Motor neuron (in vitro differentiated cells): ENCODE measurements at regions not wholly inside any gene's neighbourhood (a gene's known extent, or its start where the extent isn't known, plus 50 kb on each side); places are given as distances from the start of the nearest gene placed in this dataset.
"Not testable (repeated sequence)": the region's sequence is repeated elsewhere in the genome, so short reads cannot be mapped to it uniquely, and the experiment has no call there.

Experiments
- ATAC-seq, 8 experiments: fragments of 200-7000 bp; cut with Tn5 transposase; replicated peaks in 6 of 8; 2 replicates each; pipeline ENCODE4 v1.8.0; 2021; ENCODE audit warnings: mild to moderate bottlenecking in 8 of 8, moderate library complexity in 8 of 8
- H3K27ac ChIP-seq, 2 donors: fragments of 250-450 bp; sonication (Bioruptor Pico); 2 replicates each; pipeline ENCODE4 v1.9.0; 2021; ENCODE audit warnings: antibody characterized with exemption in 2 of 2, mild to moderate bottlenecking in 2 of 2, moderate library complexity in 1 of 2
- H3K4me1 ChIP-seq, 2 donors: fragments of 250-450 bp; sonication (Bioruptor Pico); replicated peaks in 1 of 2; 2 replicates each; pipeline ENCODE4 v1.6.1; 2021; ENCODE audit warnings: antibody characterized with exemption in 2 of 2, mild to moderate bottlenecking in 2 of 2, moderate library complexity in 1 of 2
- H3K4me3 ChIP-seq, 5 donors: fragments of 250-450 bp; sonication (Bioruptor Pico); 2 replicates each; pipeline ENCODE4 v1.9.0; 2021; ENCODE audit warnings: antibody characterized with exemption in 5 of 5, mild to moderate bottlenecking in 5 of 5, moderate library complexity in 4 of 5
- WGBS, 10 experiments: fragments of 450-650 bp; shearing (Covaris generic); methylation state at CpG; one replicate each; pipeline ENCODE4 v1.0.0; 2022; 5-methylcytosine and 5-hydroxymethylcytosine counted together
- in situ Hi-C, 9 experiments: fragments of 400-800 bp; cut with MboI; loops; one replicate each; pipeline ENCODE4 v1.15.0; 2021; ENCODE audit warnings: low sequenced_read_pairs in 9 of 9, low pct_unique_long_range_greater_than_20kb in 2 of 9; ENCODE audit not compliant: unreplicated experiment in 9 of 9

DNA sequence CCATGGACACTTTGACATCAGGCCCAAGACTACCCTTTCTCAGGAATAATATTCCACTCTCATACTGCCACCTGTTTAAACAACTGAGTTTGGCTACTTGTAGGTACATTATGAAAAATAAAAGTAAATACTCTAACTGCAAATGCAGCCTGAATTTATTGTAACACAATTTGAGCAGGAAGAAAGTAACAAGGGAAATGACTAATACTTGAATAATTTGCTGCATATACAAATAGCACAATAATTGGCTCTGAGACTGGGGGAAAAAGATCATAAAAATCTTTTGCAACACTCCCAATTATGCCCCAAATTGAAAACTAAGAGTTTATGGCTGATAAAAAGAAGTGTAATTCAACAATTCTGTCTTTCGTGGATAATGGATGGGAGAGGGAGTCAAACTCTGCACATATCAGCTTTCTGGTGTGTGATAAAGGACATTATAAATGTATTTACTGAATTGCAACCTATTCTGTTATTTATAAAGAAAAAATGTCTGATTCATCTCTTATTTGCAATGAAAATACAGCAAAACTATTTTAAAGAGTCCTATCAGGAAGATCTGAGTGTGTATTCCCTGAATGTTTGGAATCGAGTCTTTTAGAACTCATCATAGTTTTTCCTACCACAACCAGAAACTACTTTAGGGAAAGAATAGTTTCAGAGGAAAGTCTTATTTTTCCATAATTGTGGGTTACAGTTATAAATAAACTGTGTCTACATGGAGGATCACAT lies 359.0 kb downstream of the JRKL start:
- WGBS, 10 experiments = 0 to 100% (median 45%) methylated on average over 1 to 2 of the region's 2 CpGs; no CpG with 5 or more reads in 2 of the 10 experiments
- no peak overlapping the region for H3K27ac ChIP-seq
- no peaks in the 10 kb centered on the region for H3K4me1 ChIP-seq
- no peak overlapping the region for H3K4me3 ChIP-seq
- in situ Hi-C loops = no loop called here
- ATAC-seq = no peak

- ATAC-seq, H3K27ac ChIP-seq, H3K4me3 ChIP-seq, H3K4me1 ChIP-seq, in situ Hi-C loops: not testable (repeated sequence)
- 40 to 100% (median 92%) methylated on average over 1 to 2 of the region's 2 CpGs; no CpG with 5 or more reads in 3 of the 10 experiments for WGBS, 10 experiments
Observed at GRCh38 chr11:96751807-96752206, 362.0 kb downstream of the JRKL start.

DNA sequence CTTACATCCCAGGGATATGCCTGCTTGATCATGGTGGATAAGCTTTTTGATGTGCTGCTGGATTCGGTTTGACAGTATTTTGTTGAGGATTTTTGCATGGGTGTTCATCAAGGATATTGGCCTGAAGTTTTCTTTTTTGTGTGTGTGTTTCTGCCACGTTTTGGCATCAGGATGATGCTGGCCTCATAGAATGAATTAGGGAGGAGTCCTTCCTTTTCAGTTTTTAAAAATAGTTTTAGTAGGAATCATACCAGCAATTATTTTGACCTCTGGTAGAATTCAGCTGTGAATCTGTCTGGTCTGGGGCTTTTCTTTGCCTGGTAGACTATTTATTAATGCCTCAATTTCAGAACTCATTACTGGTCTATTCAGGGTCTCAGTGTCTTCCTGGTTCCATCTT lies 362.4 kb downstream of the JRKL start:
- ATAC-seq = no peak
- no peak overlapping the region for H3K27ac ChIP-seq
- WGBS, 10 experiments = 0 to 78% (median 40%) methylated on average over 1 to 2 of the region's 2 CpGs; no CpG with 5 or more reads in 3 of the 10 experiments
- no peak overlapping the region for H3K4me3 ChIP-seq
- H3K4me1 ChIP-seq = no peaks in the 10 kb centered on the region
- in situ Hi-C loops = no loop called here

DNA sequence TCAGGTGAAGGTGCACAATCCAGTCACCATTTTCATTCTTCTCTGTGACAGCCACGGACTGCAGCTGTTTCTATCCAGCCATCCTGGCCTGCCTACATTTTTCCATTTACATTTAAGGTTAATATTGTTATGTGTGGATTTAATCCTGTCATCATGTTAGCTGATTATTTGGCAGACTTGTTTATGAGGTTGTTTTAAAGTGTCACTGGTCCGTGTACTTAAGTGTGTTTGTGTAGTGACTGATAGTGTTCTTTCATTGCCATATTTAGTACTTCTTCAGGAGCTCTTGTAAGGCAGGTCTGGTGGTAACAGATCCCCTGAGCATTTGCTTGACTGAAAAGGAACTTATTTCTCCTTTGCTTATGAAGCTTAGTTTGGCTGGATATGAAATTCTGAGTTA lies 364.2 kb downstream of the JRKL start:
- 0 to 91% (median 71%) methylated on average over 1 to 2 of the region's 2 CpGs; no CpG with 5 or more reads in 5 of the 10 experiments for WGBS, 10 experiments
- ATAC-seq = no peak
- no peaks in the 10 kb centered on the region for H3K4me1 ChIP-seq
- H3K27ac ChIP-seq = no peak overlapping the region
- H3K4me3 ChIP-seq = no peak overlapping the region
- in situ Hi-C loops = no loop called here

DNA sequence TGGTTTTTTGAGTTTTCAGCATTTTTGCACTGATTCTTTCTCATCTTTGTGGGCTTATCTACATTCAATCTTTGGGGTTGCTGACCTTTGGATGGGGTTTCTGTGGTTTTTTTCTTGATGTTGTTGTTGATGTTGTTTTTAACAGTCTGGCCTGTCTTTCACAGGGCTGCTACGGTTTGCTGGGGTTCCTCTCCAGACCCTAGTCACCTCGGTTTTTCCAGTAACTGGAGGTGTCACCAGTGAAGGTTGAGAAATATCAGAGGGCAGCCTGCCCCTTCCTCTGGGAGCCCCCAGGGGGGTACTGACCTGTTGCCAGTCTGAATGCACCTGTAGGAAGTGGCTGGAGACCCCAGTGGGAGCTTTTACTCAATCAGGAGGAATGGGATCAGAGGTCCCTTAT lies 365.4 kb downstream of the JRKL start:
- in situ Hi-C loops = no loop called here

DNA sequence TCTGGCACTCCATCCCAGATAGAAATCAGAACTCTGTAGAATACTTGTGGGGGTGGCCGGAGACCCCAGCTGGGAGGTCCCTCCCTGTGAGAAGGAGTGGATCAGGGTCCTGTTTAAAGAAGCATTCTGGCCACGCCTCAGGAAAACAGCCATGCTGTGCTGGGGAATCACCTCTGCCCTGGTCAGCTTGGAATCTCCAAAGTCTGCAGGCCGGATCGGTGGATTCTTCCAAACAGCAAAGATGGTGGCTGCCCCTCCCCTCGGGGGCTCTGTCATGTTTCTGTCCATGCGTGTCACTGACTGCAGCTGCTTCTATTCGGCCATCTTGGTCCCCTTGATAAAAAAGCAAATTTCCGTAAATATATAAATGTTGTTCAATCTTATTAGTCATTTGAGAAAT lies 365.9 kb downstream of the JRKL start:
- Histone ChIP-seq H3K27ac (no peak overlapping the region), H3K4me1 (no peaks in the 10 kb centered on the region), H3K4me3 (no peak overlapping the region)
- 20 to 100% (median 73%) methylated on average over 1 to 6 of the region's 8 CpGs; no CpG with 5 or more reads in 2 of the 10 experiments for WGBS, 10 experiments
- in situ Hi-C loops = no loop called here
- ATAC-seq = no peak

More for the DNA sequence above, 365.4 kb downstream of the JRKL start:
- Histone ChIP-seq H3K4me1 (no peaks in the 10 kb centered on the region), H3K4me3 (no peak overlapping the region), H3K27ac (no peak overlapping the region)
- ATAC-seq = no peak
- 20 to 100% (median 86%) methylated on average over 1 to 2 of the region's 2 CpGs; no CpG with 5 or more reads in 3 of the 10 experiments for WGBS, 10 experiments

- H3K27ac ChIP-seq = no peak overlapping the region
- ATAC-seq = no peak
- 0 to 36% (median 4%) methylated on average over 1 of the region's 1 CpG; no CpG with 5 or more reads in 2 of the 10 experiments for WGBS, 10 experiments
- in situ Hi-C loops = no loop called here
- no peaks in the 10 kb centered on the region for H3K4me1 ChIP-seq
- no peak overlapping the region for H3K4me3 ChIP-seq
Observed at GRCh38 chr11:96758957-96759356, 369.1 kb downstream of the JRKL start.

DNA sequence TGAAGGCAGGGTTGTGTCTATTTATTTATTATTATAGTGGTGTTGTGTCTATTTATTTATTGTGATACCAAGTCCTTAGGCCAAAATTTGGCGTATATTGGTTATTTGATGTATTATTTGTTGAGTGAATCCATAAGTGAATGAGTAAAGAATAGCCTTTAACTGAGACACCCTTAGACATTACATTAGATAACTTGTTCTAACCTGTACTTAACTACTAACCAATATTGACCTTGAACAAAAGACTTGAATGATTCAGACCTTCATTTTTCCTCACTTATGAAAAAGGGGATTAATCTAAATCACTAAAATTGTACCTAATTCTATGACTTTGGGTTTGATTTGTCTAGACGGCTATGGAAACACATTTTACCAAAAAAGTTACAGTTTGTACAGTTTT lies 370.5 kb downstream of the JRKL start:
- in situ Hi-C loops = no loop called here
- Histone ChIP-seq H3K4me1 (no peaks in the 10 kb centered on the region), H3K4me3 (no peak overlapping the region), H3K27ac (no peak overlapping the region)
- WGBS, 10 experiments = 20 to 100% (median 74%) methylated on average over 1 to 2 of the region's 2 CpGs; no CpG with 5 or more reads in 2 of the 10 experiments
- ATAC-seq = no peak

GRCh38 chr11:96760815-96761214 lies 371.0 kb downstream of the JRKL start:
- no peak for ATAC-seq
- no peak overlapping the region for H3K4me3 ChIP-seq
- no peak overlapping the region for H3K27ac ChIP-seq
- H3K4me1 ChIP-seq = no peaks in the 10 kb centered on the region
- in situ Hi-C loops = no loop called here

- in situ Hi-C loops = no loop called here
- no peaks in the 10 kb centered on the region for H3K4me1 ChIP-seq
- no peak for ATAC-seq
- no peak overlapping the region for H3K4me3 ChIP-seq
- H3K27ac ChIP-seq = no peak overlapping the region
- WGBS, 10 experiments = 0 to 100% (median 82%) methylated on average over 1 of the region's 1 CpG
Observed at GRCh38 chr11:96761451-96761850, 371.6 kb downstream of the JRKL start.

GRCh38 chr11:96763244-96763643 lies 373.4 kb downstream of the JRKL start:
- 0 to 100% (median 81%) methylated on average over 1 to 3 of the region's 3 CpGs for WGBS, 10 experiments
- H3K27ac ChIP-seq = no peak overlapping the region
- H3K4me1 ChIP-seq = no peaks in the 10 kb centered on the region
- in situ Hi-C loops = no loop called here
- ATAC-seq = no peak
- H3K4me3 ChIP-seq = no peak overlapping the region

DNA sequence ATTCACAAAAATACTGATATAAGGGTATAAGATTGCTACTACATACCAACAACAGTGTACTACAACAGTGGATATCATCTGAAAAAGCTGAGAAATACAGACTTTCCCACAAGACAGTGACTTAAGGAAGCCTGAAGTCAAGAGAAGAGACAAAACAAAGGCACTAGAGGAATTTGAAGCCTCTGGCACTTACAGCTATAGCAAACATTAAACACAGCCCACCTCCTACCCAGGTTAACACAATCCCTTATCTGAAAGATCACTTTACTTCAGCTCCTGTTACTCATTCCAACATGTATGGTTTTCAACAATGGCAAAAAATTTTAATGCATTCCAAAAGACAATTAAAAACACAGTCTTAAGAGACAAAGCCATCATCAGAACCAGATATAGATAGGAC lies 388.5 kb downstream of the JRKL start:
- no peak for ATAC-seq
- Histone ChIP-seq H3K4me3 (no peak overlapping the region), H3K27ac (no peak overlapping the region), H3K4me1 (no peaks in the 10 kb centered on the region)
- in situ Hi-C loops = no loop called here

- in situ Hi-C loops = no loop called here
- no peak for ATAC-seq
- no peak overlapping the region for H3K27ac ChIP-seq
- H3K4me3 ChIP-seq = no peak overlapping the region
- peaks cover 0 to 2% of the 10 kb centered on the region in 2 donors for H3K4me1 ChIP-seq
Observed at GRCh38 chr11:96779030-96779429, 389.2 kb downstream of the JRKL start.

DNA sequence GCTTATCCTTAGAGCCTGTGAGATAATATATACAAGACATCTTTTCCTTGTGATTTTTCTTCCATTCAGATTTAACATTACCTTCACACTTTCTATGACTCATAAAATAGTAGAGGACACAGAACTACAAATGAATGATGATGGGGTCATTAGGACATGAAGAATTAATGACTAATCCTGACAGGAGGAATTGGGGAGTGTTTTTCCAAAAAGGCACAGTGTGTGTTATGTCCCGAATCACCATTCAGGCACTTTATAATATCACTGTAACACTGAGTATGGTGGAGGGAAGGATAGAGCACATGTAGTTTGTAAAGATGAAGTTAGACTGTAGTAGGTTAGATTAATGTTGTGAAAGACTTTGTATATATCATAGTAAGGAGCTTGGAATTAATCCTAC lies 391.3 kb downstream of the JRKL start:
- WGBS, 10 experiments = 0 to 40% (median 0%) methylated on average over 1 of the region's 1 CpG; no CpG with 5 or more reads in 1 of the 10 experiments
- in situ Hi-C loops = no loop called here
- no peak for ATAC-seq
- Histone ChIP-seq H3K4me1 (peaks cover 4 to 16% of the 10 kb centered on the region in 2 donors), H3K27ac (no peak overlapping the region), H3K4me3 (no peak overlapping the region)
